ENCODE measurements at regions not wholly inside any gene's neighbourhood (a gene's known extent, or its start where the extent isn't known, plus 50 kb on each side); places are given as distances from the start of the nearest gene placed in this dataset.

DNA sequence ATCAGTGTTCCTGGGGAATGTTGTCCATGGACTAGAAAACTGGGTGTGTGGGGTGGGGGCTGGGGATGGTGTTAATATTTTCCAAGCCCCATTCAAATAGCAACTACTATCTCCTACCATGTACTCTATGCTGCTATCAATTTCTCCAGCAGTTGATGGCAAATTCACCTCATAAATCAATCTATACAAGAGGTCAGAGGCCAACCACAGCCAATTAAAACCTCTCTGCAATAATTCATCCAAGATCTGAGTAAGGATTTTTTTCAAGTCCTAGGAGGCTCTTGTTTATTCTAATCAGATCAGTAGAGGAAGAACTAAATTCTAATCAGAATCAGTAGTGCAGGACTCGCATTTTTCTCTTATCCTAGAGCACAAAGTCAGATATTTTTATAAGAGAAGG lies 73.4 kb upstream of the WT1 start:
- DNase-seq (ENCODE audit: low read depth), result no peak
- no peak overlapping the region for H3K4me3 ChIP-seq (ENCODE audit: low read depth, low read length)
- TF ChIP-seq CTCF (IDR thresholded peaks at IDR 0.05; ENCODE audit: control insufficient read depth, extremely low read depth, insufficient read depth), result no peak

- no peak for TF ChIP-seq CTCF (IDR thresholded peaks at IDR 0.05; ENCODE audit: control insufficient read depth, extremely low read depth, insufficient read depth)
- no peak overlapping the region for H3K4me3 ChIP-seq (ENCODE audit: low read depth, low read length)
- DNase-seq (ENCODE audit: low read depth), result no peak
Observed at GRCh38 chr11:32500001-32500400, 64.7 kb upstream of the WT1 start.

- peak; percentile 41 for DNase-seq (ENCODE audit: low read depth)
- no peak for TF ChIP-seq CTCF (IDR thresholded peaks at IDR 0.05; ENCODE audit: control insufficient read depth, extremely low read depth, insufficient read depth)
- no peak overlapping the region for H3K4me3 ChIP-seq (ENCODE audit: low read depth, low read length)
Observed at GRCh38 chr11:32497951-32498350, 62.6 kb upstream of the WT1 start.

- H3K4me3 ChIP-seq (ENCODE audit: low read depth, low read length), result no peak overlapping the region
Observed at GRCh38 chr11:32494629-32495028, 59.3 kb upstream of the WT1 start.

DNA sequence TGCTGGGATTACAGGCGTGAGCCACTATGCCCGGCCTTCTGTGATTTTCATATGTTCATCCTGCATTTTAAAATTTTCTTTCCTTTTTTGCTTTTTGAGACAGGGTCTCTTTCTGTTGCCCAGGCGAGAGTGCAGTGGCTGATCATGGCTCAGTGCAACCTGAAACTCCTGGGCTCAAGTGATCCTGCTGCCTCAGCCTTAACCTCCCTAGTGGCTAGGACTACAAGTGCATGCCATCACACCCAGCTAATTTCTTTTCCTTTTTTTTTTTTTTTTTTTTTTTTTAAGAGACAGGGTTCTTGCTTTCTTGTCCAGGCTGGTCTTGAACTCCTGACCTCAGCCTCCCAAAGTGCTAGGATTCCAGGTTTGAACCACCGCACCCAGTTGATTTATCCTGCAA lies 54.1 kb upstream of the WT1 start:
- TF ChIP-seq CTCF (IDR thresholded peaks at IDR 0.05; ENCODE audit: control insufficient read depth, extremely low read depth, insufficient read depth), result no peak
- no peak for DNase-seq (ENCODE audit: low read depth)
- no peak overlapping the region for H3K4me3 ChIP-seq (ENCODE audit: low read depth, low read length)

More at GRCh38 chr11:32494629-32495028, 59.3 kb upstream of the WT1 start:
- no peak for TF ChIP-seq CTCF (IDR thresholded peaks at IDR 0.05; ENCODE audit: control insufficient read depth, extremely low read depth, insufficient read depth)
- no peak for DNase-seq (ENCODE audit: low read depth)

- no peak for DNase-seq (ENCODE audit: low read depth)
- TF ChIP-seq CTCF (IDR thresholded peaks at IDR 0.05; ENCODE audit: control insufficient read depth, extremely low read depth, insufficient read depth), result no peak
- no peak overlapping the region for H3K4me3 ChIP-seq (ENCODE audit: low read depth, low read length)
Observed at GRCh38 chr11:32487270-32487669, 51.9 kb upstream of the WT1 start.

DNA sequence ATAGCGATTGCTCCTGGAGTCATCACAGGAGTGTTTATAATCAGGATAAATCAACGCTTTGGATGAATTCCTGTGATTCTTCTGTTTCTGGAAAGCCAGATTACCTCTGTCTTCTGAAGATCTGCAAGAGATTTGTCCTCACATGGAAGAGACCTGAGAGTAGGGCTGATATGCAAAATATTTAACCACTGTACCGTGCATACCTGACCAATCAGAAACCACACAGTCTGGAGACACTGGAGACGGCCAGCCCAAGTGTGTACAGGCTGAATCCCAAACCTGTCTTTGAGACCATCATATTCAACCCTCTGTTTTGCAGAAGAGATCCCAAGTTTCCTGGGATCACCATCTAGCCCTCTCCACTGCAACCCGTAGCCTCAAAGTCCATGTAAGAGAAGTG lies 50.4 kb upstream of the WT1 start:
- H3K4me3 ChIP-seq (ENCODE audit: low read depth, low read length), result no peak overlapping the region
- TF ChIP-seq CTCF (IDR thresholded peaks at IDR 0.05; ENCODE audit: control insufficient read depth, extremely low read depth, insufficient read depth), result no peak
- DNase-seq (ENCODE audit: low read depth), result no peak
